IPS-NIHi7 (cell line): ENCODE measurements at regions not wholly inside any gene's neighbourhood (a gene's known extent, or its start where the extent isn't known, plus 50 kb on each side); places are given as distances from the start of the nearest gene placed in this dataset.
"Not testable (repeated sequence)": the region's sequence is repeated elsewhere in the genome, so short reads cannot be mapped to it uniquely, and the experiment has no call there.

Experiments
- DNase-seq: peaks from one replicate; pipeline ENCODE4 v3.0.0; 2012; ENCODE audit warnings: mixed read lengths; ENCODE audit errors: extremely low spot score

GRCh38 chr4:189869236-189869635 is 71.4 kb upstream of the FRG1 start:
- DNase-seq: no peak

- no peak for DNase-seq
Measured at GRCh38 chr4:189870511-189871234, 70.0 kb upstream of the FRG1 start.

- no peak for DNase-seq
Measured at GRCh38 chr4:189874591-189874990, 66.1 kb upstream of the FRG1 start.

- DNase-seq: peak; percentile 22
Measured at GRCh38 chr4:189881190-189881589, 59.5 kb upstream of the FRG1 start.

- not testable (repeated sequence) for DNase-seq
Measured at GRCh38 chr4:189888407-189888806, 52.3 kb upstream of the FRG1 start.
